CD4-positive, alpha-beta T cell (primary cell): ENCODE measurements at regions not wholly inside any gene's neighbourhood (a gene's known extent, or its start where the extent isn't known, plus 50 kb on each side); places are given as distances from the start of the nearest gene placed in this dataset.

Experiments used
- ATAC-seq: fragments of 200-7000 bp; cut with Tn5 transposase; one replicate; pipeline ENCODE4 v1.10.0; 2022; ENCODE audit warnings: mild to moderate bottlenecking; ENCODE audit not compliant: poor library complexity
- CTCF ChIA-PET: fragments of 350-600 bp; sonication (Branson Sonifier 250); formaldehyde crosslinking; loops from one replicate; lab custom pipeline; 2021; ENCODE audit warnings: antibody characterized with exemption, inconsistent platforms; lab: Charles Lee
- POLR2A ChIA-PET: fragments of 350-600 bp; sonication (Branson Sonifier 250); formaldehyde crosslinking; loops from one replicate; lab custom pipeline; 2021; ENCODE audit warnings: antibody characterized with exemption, inconsistent platforms; lab: Charles Lee
- DNase-seq, 14 experiments: peaks; one replicate each; pipeline ENCODE4 v3.0.0-alpha.2; 2013 to 2020; ENCODE audit warnings: mixed read lengths in 2 of 14
- H3K27ac ChIP-seq, 2 donors: one replicate each; pipeline versions ENCODE4 v1.5.1 to v1.7.0; 2013; ENCODE audit warnings: low read length in 2 of 2, low read depth in 1 of 2, mild to moderate bottlenecking in 1 of 2
- H3K27me3 ChIP-seq, 2 experiments: 1 replicate in 1 of 2; 2 replicates in 1 of 2; pipeline versions ENCODE4 v1.6.1 to v1.7.0; 2013; ENCODE audit warnings: low read length in 2 of 2, control low read depth in 1 of 2, mild to moderate bottlenecking in 1 of 2, moderate library complexity in 1 of 2; ENCODE audit not compliant: insufficient read depth in 2 of 2, control insufficient read depth in 1 of 2
- H3K36me3 ChIP-seq: one replicate; pipeline ENCODE4 v1.6.1; 2013; ENCODE audit warnings: low read length, control low read depth; ENCODE audit not compliant: insufficient read depth
- H3K4me1 ChIP-seq: one replicate; pipeline ENCODE4 v1.6.1; 2013; ENCODE audit warnings: low read length, control low read depth; ENCODE audit not compliant: insufficient read depth
- H3K4me3 ChIP-seq: one replicate; pipeline ENCODE4 v1.5.1; 2013; ENCODE audit warnings: mild to moderate bottlenecking, low read length, moderate library complexity
- H3K9me3 ChIP-seq, 2 experiments: 1 replicate in 1 of 2; 2 replicates in 1 of 2; pipeline versions ENCODE4 v1.6.1 to v1.7.0; 2013; ENCODE audit warnings: low read length in 2 of 2, mild to moderate bottlenecking in 2 of 2, control low read depth in 1 of 2, moderate library complexity in 1 of 2; ENCODE audit not compliant: control insufficient read depth in 1 of 2, insufficient read depth in 1 of 2
- H3K27ac Mint-ChIP-seq: one replicate; pipeline ENCODE4 v1.8.0; 2020; ENCODE audit warnings: mixed read lengths
- H3K27me3 Mint-ChIP-seq: one replicate; pipeline ENCODE4 v1.8.0; 2021; ENCODE audit warnings: mixed read lengths
- H3K36me3 Mint-ChIP-seq: one replicate; pipeline ENCODE4 v1.8.0; 2021; ENCODE audit warnings: low read depth, mixed read lengths
- H3K4me1 Mint-ChIP-seq: one replicate; pipeline ENCODE4 v1.8.0; 2021; ENCODE audit warnings: low read depth, mixed read lengths
- H3K4me3 Mint-ChIP-seq: one replicate; pipeline ENCODE4 v1.8.0; 2020; ENCODE audit warnings: mild to moderate bottlenecking, mixed read lengths
- H3K9me3 Mint-ChIP-seq: one replicate; pipeline ENCODE4 v1.8.0; 2020; ENCODE audit warnings: mixed read lengths
- intact Hi-C, 2 experiments: fragments of 100-400 bp; cut with DNase I in 1 of 2; cut with micrococcal nuclease in 1 of 2; formaldehyde crosslinking; loops; one replicate each; pipeline versions ENCODE4 v1.15.1 to v1.9.0; 2023 to 2025; cut with DNase I, micrococcal nuclease
- TF ChIP-seq, protein P1 (sequence below): fragments of 200-600 bp; IDR thresholded peaks from one replicate; pipeline ENCODE4 v1.8.0; 2022; ENCODE audit warnings: antibody characterized with exemption, mild to moderate bottlenecking

DNA sequence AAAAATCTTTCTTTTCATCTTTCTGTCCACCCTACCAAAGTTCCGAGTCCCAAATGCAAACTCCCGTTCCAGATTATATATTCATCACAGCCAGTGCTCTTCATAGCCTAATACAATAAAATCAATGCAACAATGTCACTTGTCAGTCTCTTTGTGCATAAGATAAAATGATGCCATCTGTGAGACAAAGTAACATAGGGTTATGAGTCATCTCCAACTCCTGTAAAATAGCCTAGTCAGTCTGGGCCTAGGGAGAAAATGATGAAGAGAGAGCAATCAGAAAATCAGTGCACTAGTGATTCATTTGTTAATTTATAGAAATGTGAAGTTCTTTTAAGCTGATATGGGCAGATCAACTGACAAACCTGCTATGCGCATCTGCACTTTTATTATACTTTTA lies 689.1 kb upstream of the DIAPH2 start:
- TF ChIP-seq, protein P1, sequence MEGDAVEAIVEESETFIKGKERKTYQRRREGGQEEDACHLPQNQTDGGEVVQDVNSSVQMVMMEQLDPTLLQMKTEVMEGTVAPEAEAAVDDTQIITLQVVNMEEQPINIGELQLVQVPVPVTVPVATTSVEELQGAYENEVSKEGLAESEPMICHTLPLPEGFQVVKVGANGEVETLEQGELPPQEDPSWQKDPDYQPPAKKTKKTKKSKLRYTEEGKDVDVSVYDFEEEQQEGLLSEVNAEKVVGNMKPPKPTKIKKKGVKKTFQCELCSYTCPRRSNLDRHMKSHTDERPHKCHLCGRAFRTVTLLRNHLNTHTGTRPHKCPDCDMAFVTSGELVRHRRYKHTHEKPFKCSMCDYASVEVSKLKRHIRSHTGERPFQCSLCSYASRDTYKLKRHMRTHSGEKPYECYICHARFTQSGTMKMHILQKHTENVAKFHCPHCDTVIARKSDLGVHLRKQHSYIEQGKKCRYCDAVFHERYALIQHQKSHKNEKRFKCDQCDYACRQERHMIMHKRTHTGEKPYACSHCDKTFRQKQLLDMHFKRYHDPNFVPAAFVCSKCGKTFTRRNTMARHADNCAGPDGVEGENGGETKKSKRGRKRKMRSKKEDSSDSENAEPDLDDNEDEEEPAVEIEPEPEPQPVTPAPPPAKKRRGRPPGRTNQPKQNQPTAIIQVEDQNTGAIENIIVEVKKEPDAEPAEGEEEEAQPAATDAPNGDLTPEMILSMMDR: no peak
- no peaks in the 10 kb centered on the region for H3K4me1 Mint-ChIP-seq
- no peaks in the 10 kb centered on the region for H3K9me3 Mint-ChIP-seq

DNA sequence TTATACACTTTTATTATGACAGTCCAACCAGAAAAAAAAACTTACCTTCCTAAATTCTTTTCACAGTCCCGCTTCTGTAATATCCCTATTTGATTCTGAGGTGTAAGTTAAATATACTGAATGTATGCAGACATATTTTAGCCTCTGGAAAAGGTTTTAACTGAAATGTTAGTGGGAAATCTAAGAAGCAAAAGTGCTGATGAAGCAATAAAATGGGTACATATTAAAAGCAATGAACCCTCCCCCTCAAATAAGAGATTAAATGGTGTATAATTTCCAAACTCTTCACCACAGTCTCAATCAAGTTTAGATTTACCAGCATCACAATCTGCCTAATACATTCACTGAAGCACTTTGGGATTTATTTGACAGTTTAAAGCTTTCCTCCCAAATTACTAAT lies 688.3 kb upstream of the DIAPH2 start:
- H3K27ac Mint-ChIP-seq: no peak overlapping the region
- H3K4me1 ChIP-seq: no peaks in the 10 kb centered on the region
- H3K27me3 ChIP-seq: no peaks in the 10 kb centered on the region
- no peaks in the 10 kb centered on the region for H3K9me3 Mint-ChIP-seq
- ChIA-PET CTCF (no interaction called here), POLR2A (no interaction called here)
- intact Hi-C loops: no loop called here
- ATAC-seq (no peak), DNase-seq (no peak)
- no peaks in the 10 kb centered on the region for H3K27me3 Mint-ChIP-seq
- H3K27ac ChIP-seq: no peak overlapping the region
- no peak overlapping the region for H3K4me3 ChIP-seq
- no peaks in the 10 kb centered on the region for H3K36me3 Mint-ChIP-seq
- no peaks in the 10 kb centered on the region for H3K4me1 Mint-ChIP-seq
- H3K9me3 ChIP-seq: peaks cover 0 to 4% of the 10 kb centered on the region in 2 experiments
- H3K36me3 ChIP-seq: no peaks in the 10 kb centered on the region
- TF ChIP-seq, protein P1: no peak
- no peak overlapping the region for H3K4me3 Mint-ChIP-seq

More for the DNA sequence above, 689.1 kb upstream of the DIAPH2 start:
- Mint-ChIP-seq H3K36me3 (no peaks in the 10 kb centered on the region), H3K27me3 (no peaks in the 10 kb centered on the region), H3K4me3 (no peak overlapping the region), H3K27ac (no peak overlapping the region)
- Histone ChIP-seq H3K4me1 (no peaks in the 10 kb centered on the region), H3K36me3 (no peaks in the 10 kb centered on the region), H3K9me3 (peaks cover 0 to 4% of the 10 kb centered on the region in 2 experiments), H3K4me3 (no peak overlapping the region), H3K27me3 (no peaks in the 10 kb centered on the region), H3K27ac (no peak overlapping the region)
- POLR2A ChIA-PET: no interaction called here
- DNase-seq: no peak
- CTCF ChIA-PET: no interaction called here
- intact Hi-C loops: no loop called here
- ATAC-seq: no peak

DNA sequence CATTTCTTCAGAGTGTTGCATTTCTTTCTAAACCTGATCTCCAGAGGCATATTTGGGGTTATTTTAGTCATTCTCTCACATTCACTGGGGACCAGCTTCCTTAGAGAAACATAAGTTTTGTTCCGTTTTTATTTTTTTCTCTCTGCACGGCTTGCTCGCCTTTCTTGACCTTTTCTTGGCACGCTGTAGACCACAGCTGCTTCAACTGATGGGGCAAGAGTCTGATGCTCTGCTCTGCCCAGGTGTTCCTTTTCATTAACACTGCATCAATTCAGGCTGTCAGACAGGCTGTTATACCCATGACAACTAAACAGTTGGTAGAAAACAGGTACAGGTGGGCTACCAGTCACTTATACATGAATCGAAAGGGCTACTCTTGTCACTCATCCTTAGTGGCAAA lies 682.2 kb upstream of the DIAPH2 start:
- Histone ChIP-seq H3K4me1 (no peaks in the 10 kb centered on the region), H3K36me3 (no peaks in the 10 kb centered on the region), H3K9me3 (peaks cover 0 to 9% of the 10 kb centered on the region in 2 experiments), H3K27me3 (no peaks in the 10 kb centered on the region), H3K4me3 (no peak overlapping the region), H3K27ac (no peak overlapping the region)
- Mint-ChIP-seq H3K36me3 (no peaks in the 10 kb centered on the region), H3K27ac (no peak overlapping the region), H3K4me1 (no peaks in the 10 kb centered on the region), H3K9me3 (no peaks in the 10 kb centered on the region), H3K27me3 (no peaks in the 10 kb centered on the region), H3K4me3 (no peak overlapping the region)
- CTCF ChIA-PET: no interaction called here
- intact Hi-C loops: no loop called here
- no peak for DNase-seq
- POLR2A ChIA-PET: no interaction called here
- TF ChIP-seq, protein P1: no peak
- ATAC-seq: no peak
